ENCODE measurements at regions not wholly inside any gene's neighbourhood (a gene's known extent, or its start where the extent isn't known, plus 50 kb on each side); places are given as distances from the start of the nearest gene placed in this dataset.
A peak's percentile ranks its signal among the peaks of the same experiment; 100 is the strongest.
"Not testable (repeated sequence)": the region's sequence is repeated elsewhere in the genome, so short reads cannot be mapped to it uniquely, and the experiment has no call there.

- no peak for DNase-seq (ENCODE audit: low read depth)
These were observed 76.7 kb downstream of the RIN2 start for GRCh38 chr20:19834783-19835182.

DNA sequence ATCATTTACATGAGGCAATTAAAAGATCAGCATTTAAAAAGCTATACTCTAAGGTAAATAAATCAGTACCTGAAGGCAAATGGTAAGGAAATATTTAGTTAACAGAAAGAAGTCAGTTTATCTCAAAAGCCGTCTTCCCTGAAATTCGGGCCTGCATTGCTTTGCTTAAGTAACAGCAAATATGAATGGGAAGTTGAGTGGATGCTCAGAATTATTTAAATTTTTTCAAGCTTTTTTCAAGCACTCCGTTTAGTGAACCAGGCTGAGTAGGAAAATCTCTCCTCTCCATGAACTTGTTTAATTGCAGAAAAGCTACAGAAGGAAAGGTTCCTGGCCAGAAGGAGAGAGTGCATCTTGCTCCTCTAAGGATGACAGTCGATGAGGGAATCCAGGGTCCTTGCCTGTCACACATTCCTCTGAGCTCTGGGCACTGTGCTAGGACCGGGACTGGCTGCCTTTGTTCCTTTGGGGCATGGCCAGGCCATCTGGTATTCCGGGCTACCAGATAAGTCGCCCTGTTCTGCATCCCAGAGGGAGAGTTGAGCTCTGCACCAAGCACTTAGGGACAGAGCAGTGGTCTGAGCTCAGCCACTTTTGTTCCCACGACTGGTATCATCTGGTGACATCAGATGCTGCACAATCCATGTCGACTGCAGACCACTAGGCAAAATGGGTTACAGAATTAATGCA lies 77.6 kb downstream of the RIN2 start:
- no peak for DNase-seq (ENCODE audit: low read depth)

GRCh38 chr20:19838468-19838867 lies 80.4 kb downstream of the RIN2 start:
- no peak for DNase-seq (ENCODE audit: low read depth)

DNA sequence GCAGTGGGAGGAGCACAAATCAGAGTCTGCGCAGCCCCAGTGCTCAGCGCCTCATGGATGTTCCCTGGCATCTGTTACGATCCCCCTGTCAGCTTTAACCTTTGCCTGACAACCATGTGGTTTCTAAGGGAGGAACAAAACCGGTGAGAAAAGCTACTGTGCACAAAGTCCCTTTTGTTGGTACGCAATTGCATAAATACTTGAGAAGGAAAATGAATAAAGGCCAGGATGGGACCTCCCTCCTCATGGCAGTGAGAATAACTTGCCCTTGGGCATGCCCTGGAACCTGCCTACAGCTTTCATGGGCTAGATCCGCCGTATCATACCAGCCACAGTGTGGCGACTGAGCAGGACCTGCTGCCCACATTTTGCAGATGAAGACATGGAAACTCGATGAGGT lies 81.0 kb downstream of the RIN2 start:
- no peak for DNase-seq (ENCODE audit: low read depth)

GRCh38 chr20:19840111-19840710 lies 82.2 kb downstream of the RIN2 start:
- DNase-seq (ENCODE audit: low read depth) = no peak

GRCh38 chr20:19841740-19842139 lies 83.7 kb downstream of the RIN2 start:
- DNase-seq (ENCODE audit: low read depth) = no peak

DNA sequence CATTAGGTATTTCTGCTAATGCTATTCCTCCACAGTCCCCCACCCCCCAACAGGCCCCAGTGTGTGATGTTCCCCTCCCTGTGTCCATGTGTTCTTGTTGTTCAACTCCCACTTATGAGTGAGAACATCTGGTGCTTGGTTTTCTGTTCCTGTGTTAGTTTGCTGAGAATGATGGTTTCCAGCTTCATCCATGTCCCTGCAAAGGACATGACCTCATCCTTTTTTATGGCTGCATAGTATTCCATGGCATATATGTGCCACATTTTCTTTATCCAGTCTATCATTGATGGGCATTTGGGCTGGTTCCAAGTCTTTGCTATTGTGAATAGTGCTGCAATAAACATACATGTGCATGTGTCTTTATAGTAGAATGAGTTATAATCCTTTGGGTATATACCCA lies 86.8 kb downstream of the RIN2 start:
- not testable (repeated sequence) for DNase-seq (ENCODE audit: low read depth)

GRCh38 chr20:19847383-19847782 lies 89.3 kb downstream of the RIN2 start:
- no peak for DNase-seq (ENCODE audit: low read depth)

DNA sequence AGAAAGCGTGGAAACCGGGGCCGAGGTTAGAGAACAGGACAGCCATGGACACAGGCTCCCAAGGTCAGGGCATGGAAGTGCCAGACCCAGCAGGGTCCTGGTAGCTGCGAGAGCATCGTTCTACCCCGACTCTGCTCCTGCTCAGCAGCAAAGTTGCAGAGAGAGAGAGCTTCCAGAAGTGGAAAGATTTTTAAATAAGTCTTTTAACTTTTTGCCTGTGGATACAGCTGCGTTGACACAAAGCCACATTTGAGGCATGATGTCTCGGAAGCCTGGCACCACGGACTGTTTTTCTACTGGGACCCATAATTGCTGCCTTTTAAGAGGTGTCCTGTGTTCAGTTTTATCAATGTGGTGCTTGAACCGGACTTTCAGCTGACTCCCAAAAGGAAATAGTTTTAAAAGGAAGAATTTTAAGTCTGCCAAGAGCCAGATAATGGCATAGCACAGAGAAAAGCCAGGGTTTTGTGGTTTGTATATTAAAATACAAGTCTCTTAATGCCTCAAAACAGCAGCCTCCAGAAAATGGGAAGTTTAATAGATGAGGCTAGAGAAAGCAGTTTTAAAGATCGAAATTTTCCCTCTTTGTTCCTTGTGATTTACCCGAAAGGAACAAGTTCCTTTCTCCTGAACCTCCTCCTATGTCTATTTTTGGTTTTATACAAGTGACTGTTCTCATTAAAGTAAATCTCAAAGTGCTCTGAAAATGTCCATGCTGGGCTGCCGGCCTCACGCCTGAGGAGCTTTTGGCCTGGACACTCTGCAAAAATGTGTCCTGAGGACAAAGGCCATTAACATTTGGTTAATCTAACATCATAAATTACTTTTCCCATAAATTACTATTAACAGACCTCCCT lies 91.5 kb downstream of the RIN2 start:
- peak; percentile 81 for DNase-seq (ENCODE audit: low read depth)

DNA sequence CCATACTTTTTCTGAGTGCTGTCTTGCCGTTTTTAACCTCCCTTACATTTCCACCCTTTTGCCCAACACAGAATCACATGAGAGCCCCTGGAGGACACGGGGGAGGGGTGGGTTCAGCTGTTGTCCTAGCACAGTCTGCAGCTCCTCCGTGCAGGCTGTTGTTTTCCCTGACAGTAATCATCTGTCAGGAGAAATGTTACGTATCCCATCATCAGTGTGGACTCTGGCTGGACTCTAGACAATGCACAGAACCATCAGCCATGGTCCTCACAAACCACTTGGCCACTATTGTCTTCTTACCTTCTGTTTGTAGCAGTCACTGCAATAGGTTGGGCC lies 92.1 kb downstream of the RIN2 start:
- DNase-seq (ENCODE audit: low read depth) = no peak

GRCh38 chr20:19851861-19852260 lies 93.8 kb downstream of the RIN2 start:
- no peak for DNase-seq (ENCODE audit: low read depth)

GRCh38 chr20:19855416-19855815 lies 97.4 kb downstream of the RIN2 start:
- no peak for DNase-seq (ENCODE audit: low read depth)

GRCh38 chr20:19858466-19859371 lies 100.7 kb downstream of the RIN2 start:
- peak; percentile 94 for DNase-seq (ENCODE audit: low read depth)

DNA sequence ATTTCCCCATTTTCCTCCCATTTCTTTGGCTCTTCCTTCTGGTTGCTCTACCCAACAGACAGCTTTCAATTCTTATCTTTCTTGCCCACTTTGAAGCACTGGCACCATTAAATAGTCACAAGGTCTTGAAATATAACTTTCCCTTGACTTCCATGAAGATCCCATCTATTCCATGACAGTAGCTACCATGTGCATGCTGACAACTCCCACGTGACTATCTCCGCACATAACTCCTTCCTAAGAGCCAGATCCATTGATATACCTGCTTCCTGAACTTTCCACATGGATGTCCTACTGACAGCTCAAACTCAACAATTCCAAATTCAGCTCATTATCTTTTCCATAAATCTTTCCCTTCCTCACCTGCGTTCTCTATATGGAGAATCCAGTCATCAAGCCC lies 101.4 kb downstream of the RIN2 start:
- no peak for DNase-seq (ENCODE audit: low read depth)

GRCh38 chr20:19860737-19861136 lies 102.7 kb downstream of the RIN2 start:
- no peak for DNase-seq (ENCODE audit: low read depth)

GRCh38 chr20:19861147-19861759 lies 103.2 kb downstream of the RIN2 start:
- no peak for DNase-seq (ENCODE audit: low read depth)

GRCh38 chr20:19864130-19864529 lies 106.1 kb downstream of the RIN2 start:
- peak; percentile 66 for DNase-seq (ENCODE audit: low read depth)

DNA sequence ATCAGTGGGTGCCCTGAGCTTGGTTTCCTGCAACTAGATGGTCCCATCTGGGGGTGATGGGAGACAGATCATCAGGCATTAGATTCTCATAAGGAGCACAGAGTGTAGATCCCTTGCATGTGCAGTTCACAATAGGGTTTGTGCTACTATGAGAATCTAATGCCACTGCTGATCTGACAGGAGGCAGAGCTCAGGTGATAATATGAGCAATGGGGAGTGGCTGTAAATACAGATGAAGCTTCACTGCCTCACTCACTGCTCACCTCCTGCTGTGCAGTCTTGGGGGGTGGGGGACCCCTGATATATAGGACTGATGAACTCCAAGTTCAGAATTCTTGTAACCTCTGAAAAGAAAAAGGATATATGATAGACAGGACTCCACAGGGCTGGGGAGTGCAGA lies 108.0 kb downstream of the RIN2 start:
- no peak for DNase-seq (ENCODE audit: low read depth)

GRCh38 chr20:19867074-19867473 lies 109.0 kb downstream of the RIN2 start:
- DNase-seq (ENCODE audit: low read depth) = peak; percentile 52

- DNase-seq (ENCODE audit: low read depth) = peak; percentile 33
These were observed 109.9 kb downstream of the RIN2 start for GRCh38 chr20:19867940-19868371.

DNA sequence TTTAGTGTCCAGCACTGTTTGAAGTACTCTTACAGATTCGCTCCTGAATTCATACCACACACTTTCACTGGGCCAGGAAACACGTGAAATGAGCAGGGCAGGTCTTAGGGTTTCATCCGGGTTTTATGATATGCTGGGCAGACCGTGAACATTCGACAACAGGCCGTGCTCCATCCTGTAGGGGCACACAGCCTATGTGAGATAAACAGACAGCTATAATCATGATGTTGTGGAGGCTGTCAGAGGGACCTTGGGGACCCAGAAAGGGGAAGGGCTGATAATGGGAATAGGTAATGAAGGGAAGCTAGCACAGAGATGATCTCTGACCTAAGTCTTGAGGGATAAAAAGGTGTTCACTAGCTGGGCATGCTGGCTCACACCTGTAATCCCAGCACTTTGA lies 110.4 kb downstream of the RIN2 start:
- DNase-seq (ENCODE audit: low read depth) = no peak

- no peak for DNase-seq (ENCODE audit: low read depth)
These were observed 113.9 kb downstream of the RIN2 start for GRCh38 chr20:19872001-19872400.
